ENCODE measurements at regions not wholly inside any gene's neighbourhood (a gene's known extent, or its start where the extent isn't known, plus 50 kb on each side); places are given as distances from the start of the nearest gene placed in this dataset.

DNA sequence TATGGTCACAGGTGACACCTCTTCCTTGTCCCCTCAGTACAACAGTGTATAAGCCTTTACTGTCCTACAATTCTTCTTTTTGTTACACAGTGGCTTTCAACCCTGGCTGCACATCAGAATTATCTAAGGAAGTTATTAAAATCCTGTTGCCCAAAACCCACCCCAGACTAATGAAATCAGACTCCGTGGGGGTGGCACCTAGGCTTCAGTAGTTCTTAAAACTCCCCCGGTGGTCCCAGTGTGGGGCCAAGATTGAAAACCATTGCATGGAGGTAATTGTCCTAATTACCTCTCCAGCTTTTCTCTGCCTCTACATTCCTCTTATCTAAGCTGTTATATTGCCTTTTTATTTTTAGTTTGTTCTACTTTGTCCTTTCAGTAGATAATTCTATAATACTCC is 172.8 kb downstream of the DAD1 start:
- no peak for TF ChIP-seq FOXK1 (CRISPR knock-in tag; IDR thresholded peaks at IDR 0.05; ENCODE audit: borderline replicate concordance, low read depth)
- TF ChIP-seq CREB1 (IDR thresholded peaks at IDR 0.05): no peak
- no peak for TF ChIP-seq CREB1 (CRISPR knock-in tag; IDR thresholded peaks at IDR 0.05)
- TF ChIP-seq TRIM24 (CRISPR knock-in tag; IDR thresholded peaks at IDR 0.05): no peak
- no peak for TF ChIP-seq RBM22 (optimal IDR thresholded peaks at IDR 0.05; ENCODE audit: low read length)

Measured in HepG2 (cell line).